Common myeloid progenitor, CD34-positive (primary cell): ENCODE measurements at regions not wholly inside any gene's neighbourhood (a gene's known extent, or its start where the extent isn't known, plus 50 kb on each side); places are given as distances from the start of the nearest gene placed in this dataset.

Experiments
- CTCF ChIA-PET: fragments of 350-600 bp; sonication (Branson Sonifier 250); formaldehyde crosslinking; loops from one replicate; lab custom pipeline; 2021; ENCODE audit warnings: antibody characterized with exemption; lab: Charles Lee
- POLR2A ChIA-PET: fragments of 350-600 bp; sonication (Branson Sonifier 250); formaldehyde crosslinking; loops from one replicate; lab custom pipeline; 2021; ENCODE audit warnings: antibody characterized with exemption; lab: Charles Lee
- DNase-seq, 3 donors: peaks; one replicate each; pipeline versions ENCODE4 v3.0.0 to v3.0.0-alpha.2; 2013
- H3K27ac ChIP-seq, 2 experiments: 1 replicate in 1 of 2; 2 replicates in 1 of 2; pipeline ENCODE4 v1.7.0; 2013; ENCODE audit warnings: inconsistent platforms in 2 of 2, low read length in 2 of 2, mild to moderate bottlenecking in 2 of 2, low read depth in 1 of 2, moderate library complexity in 1 of 2; ENCODE audit not compliant: severe bottlenecking in 2 of 2, insufficient read depth in 1 of 2, poor library complexity in 1 of 2
- H3K27me3 ChIP-seq, 5 experiments: replicated peaks in 2 of 5; 1 replicate in 3 of 5; 2 replicates in 2 of 5; pipeline versions ENCODE4 v1.6.1 to v1.7.0; 2013; ENCODE audit warnings: low read length in 4 of 5, mild to moderate bottlenecking in 2 of 5, moderate library complexity in 2 of 5, inconsistent platforms in 1 of 5; ENCODE audit not compliant: insufficient read depth in 5 of 5, control insufficient read depth in 4 of 5
- H3K36me3 ChIP-seq, 4 experiments: 1 replicate in 2 of 4; 2 replicates in 2 of 4; pipeline versions ENCODE4 v1.6.1 to v1.7.0; 2013; ENCODE audit warnings: low read length in 3 of 4, control low read depth in 1 of 4, mild to moderate bottlenecking in 1 of 4; ENCODE audit not compliant: control insufficient read depth in 4 of 4, insufficient read depth in 4 of 4
- H3K4me1 ChIP-seq, 4 experiments: 1 replicate in 3 of 4; 2 replicates in 1 of 4; pipeline versions ENCODE4 v1.6.1 to v1.7.1; 2013; ENCODE audit warnings: low read length in 3 of 4, mild to moderate bottlenecking in 3 of 4, control low read depth in 1 of 4, inconsistent platforms in 1 of 4, moderate library complexity in 1 of 4; ENCODE audit not compliant: control insufficient read depth in 4 of 4, insufficient read depth in 4 of 4; ENCODE audit errors: control extremely low read depth in 1 of 4
- H3K4me3 ChIP-seq, 7 experiments: 1 replicate in 4 of 7; 2 replicates in 3 of 7; pipeline versions ENCODE4 v1.5.1 to v1.7.0; 2013; ENCODE audit warnings: mild to moderate bottlenecking in 7 of 7, low read length in 6 of 7, moderate library complexity in 6 of 7, inconsistent platforms in 2 of 7, low read depth in 2 of 7, control low read depth in 1 of 7; ENCODE audit not compliant: insufficient read depth in 4 of 7, control insufficient read depth in 1 of 7; ENCODE audit errors: extremely low read depth in 1 of 7
- H3K9me3 ChIP-seq, 5 experiments: 1 replicate in 4 of 5; 2 replicates in 1 of 5; pipeline versions ENCODE4 v1.6.1 to v1.7.1; 2013; ENCODE audit warnings: low read length in 4 of 5, mild to moderate bottlenecking in 2 of 5, inconsistent platforms in 1 of 5, low read depth in 1 of 5, moderate library complexity in 1 of 5; ENCODE audit not compliant: control insufficient read depth in 4 of 5, insufficient read depth in 2 of 5; ENCODE audit errors: control extremely low read depth in 1 of 5
- WGBS: methylation state at CpG from one replicate; pipeline ENCODE4 v1.1.5; 2013; ENCODE audit not compliant: insufficient coverage; 5-methylcytosine and 5-hydroxymethylcytosine counted together

DNA sequence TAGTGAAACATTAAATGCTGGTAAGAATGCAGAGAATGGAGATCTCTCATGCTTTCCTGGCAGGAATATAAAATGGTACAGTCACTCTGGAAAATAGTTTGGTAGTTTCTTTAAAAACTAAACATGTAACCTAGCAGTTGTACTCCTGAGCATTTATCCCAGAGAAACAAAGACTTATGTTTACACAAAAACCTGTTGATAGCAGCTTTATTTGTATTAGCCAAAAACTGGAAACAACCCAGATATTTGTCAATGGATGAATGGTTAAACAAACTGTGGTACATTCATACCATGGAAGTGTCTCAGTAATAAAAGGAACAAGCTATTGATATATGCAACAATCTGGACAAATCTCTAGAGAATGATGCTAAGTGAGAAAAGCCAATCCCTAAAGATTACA, 81.7 kb upstream of the CTAGE1 start:
- CTCF ChIA-PET, result no interaction called here
- H3K36me3 ChIP-seq, result no peaks in the 10 kb centered on the region
- no peak overlapping the region for H3K4me3 ChIP-seq
- no peak for DNase-seq
- H3K4me1 ChIP-seq, result no peaks in the 10 kb centered on the region
- no peaks in the 10 kb centered on the region for H3K27me3 ChIP-seq
- H3K27ac ChIP-seq, result no peak overlapping the region
- POLR2A ChIA-PET, result no interaction called here
- H3K9me3 ChIP-seq, result no peaks in the 10 kb centered on the region

DNA sequence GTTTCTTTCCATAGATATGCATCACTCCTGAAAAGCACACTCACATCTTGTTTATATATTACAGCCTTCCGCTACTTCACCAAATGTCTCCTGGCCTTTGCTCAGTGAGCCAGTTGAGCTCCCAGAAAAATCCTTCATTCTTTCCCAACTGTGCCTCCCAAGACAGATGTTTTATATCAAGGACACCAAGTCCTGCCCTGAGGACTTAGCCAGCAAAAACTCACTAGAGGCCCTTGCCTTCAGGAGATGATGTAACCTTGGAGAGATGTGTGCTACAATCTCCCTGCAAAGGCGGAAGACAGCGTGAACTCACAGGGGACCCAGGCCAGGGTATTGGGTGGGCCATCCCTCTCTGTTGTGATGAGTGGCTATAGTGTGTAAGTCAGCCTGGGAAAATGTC, 86.1 kb upstream of the CTAGE1 start:
- Histone ChIP-seq H3K27ac (no peak overlapping the region), H3K9me3 (no peaks in the 10 kb centered on the region), H3K36me3 (no peaks in the 10 kb centered on the region), H3K27me3 (no peaks in the 10 kb centered on the region), H3K4me1 (no peaks in the 10 kb centered on the region), H3K4me3 (no peak overlapping the region)
- WGBS, result 92% methylated on average over 2 of the region's 3 CpGs
- ChIA-PET CTCF (no interaction called here), POLR2A (no interaction called here)
- DNase-seq, result no peak

DNA sequence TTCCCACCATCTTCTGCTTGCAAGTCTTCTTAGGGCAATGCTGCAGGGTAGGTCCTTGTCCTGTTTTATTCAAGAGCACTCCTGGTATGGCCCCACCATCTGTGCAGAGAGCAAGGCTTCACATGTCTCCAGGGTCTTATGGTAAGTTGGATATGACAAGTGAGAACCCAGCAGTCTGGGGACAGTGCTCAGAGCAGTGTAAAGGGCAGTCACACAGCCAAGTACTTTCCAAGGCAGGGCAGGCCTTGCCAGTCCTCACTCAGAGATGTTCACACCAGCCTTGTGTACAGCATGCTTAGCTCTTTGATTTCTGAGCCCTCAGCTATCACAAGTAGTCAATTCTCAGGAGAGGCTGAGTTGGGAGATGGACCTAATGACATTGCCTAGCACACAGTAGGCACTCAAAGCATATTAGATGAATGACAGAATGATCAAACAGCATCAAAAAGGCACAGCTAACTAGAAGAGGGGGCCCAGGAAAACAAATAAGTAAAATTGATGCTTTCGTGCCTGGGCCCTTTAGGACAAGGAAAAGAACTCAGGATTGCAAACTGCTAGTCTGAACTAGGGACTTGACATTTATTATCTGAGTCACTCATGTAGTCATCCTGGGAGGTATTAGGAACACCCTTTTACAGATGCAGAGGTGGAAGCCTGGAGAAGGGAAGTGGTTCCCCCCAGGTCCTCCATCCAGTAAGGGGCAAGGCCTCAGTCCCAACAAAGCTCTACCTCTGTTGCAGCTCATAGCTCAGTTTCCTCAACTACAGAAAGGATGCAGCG, 86.7 kb upstream of the CTAGE1 start:
- DNase-seq, result no peak
- Histone ChIP-seq H3K27me3 (no peaks in the 10 kb centered on the region), H3K4me1 (no peaks in the 10 kb centered on the region), H3K27ac (no peak overlapping the region), H3K4me3 (no peak overlapping the region), H3K9me3 (no peaks in the 10 kb centered on the region), H3K36me3 (no peaks in the 10 kb centered on the region)
- WGBS, result 80% methylated on average over 1 of the region's 2 CpGs
- ChIA-PET CTCF (no interaction called here), POLR2A (no interaction called here)

DNA sequence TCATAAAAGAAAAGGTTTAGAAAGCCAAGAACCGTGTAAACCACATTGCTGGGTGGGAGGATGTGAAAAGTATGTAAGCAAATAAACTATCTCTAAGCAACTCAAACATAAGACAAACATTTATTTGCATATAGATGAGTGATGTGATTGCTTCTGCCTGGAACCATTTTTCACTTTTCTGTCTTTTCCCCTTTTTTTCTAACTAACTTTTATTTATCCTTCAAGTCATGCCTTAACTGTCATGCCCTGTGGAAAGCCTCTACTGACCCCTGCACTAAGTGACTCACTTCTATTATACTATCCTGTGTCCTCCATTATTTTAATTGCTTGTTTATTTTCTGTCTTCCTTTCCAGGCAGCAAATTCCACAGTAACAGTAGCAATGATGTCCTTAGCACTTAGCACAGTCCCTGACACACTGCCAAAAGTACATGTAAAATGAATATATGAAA, 87.5 kb upstream of the CTAGE1 start:
- CTCF ChIA-PET, result no interaction called here
- Histone ChIP-seq H3K4me1 (no peaks in the 10 kb centered on the region), H3K36me3 (no peaks in the 10 kb centered on the region), H3K27ac (no peak overlapping the region), H3K9me3 (no peaks in the 10 kb centered on the region), H3K27me3 (no peaks in the 10 kb centered on the region), H3K4me3 (no peak overlapping the region)
- DNase-seq, result no peak
- WGBS, result no CpG with 5 or more reads among the region's 1 CpG
- POLR2A ChIA-PET, result no interaction called here

DNA sequence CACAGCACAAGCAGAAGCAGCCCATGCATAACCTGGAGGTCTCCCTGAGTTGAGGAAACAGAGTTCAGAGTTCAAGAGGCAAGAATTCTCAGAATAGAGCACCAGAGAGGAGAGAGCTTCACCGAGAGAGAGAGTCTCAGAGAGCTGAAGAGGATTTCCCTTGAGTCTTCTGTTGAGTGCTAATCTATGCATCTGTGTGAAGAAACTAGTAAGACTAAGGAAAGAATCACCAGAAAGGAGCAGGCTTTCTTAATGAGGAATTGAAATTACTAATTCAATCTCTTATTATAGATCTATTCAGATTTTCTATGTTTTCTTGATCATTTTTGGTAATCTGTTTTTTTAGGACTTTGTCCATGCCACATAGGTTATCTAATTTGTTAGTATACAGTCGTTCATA, 89.3 kb upstream of the CTAGE1 start:
- no peaks in the 10 kb centered on the region for H3K4me1 ChIP-seq
- H3K9me3 ChIP-seq, result no peaks in the 10 kb centered on the region
- H3K27me3 ChIP-seq, result no peaks in the 10 kb centered on the region
- ChIA-PET POLR2A (no interaction called here), CTCF (no interaction called here)
- no peak overlapping the region for H3K27ac ChIP-seq
- H3K4me3 ChIP-seq, result no peak overlapping the region
- DNase-seq, result no peak
- no peaks in the 10 kb centered on the region for H3K36me3 ChIP-seq
- WGBS, result 100% methylated on average over 1 of the region's 2 CpGs

DNA sequence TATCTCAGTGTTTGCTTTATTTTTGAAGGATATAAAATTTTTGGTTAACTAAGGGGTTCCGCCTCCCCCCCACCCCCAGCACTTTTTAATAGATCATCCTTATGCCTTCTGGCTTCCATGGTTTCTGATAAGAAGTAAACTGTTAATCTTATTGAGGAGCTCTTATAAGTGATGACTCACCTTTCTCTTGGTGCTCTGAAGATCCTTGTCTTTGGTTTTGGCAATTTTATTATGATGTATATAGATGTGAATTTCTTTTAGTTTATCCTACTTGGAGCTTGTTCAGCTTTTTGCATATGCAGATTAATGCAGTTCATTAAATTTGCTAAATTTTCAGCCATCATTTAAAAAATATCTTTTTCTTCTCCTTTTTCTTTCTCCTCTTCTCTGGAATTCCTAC, 91.7 kb upstream of the CTAGE1 start:
- no peaks in the 10 kb centered on the region for H3K27me3 ChIP-seq
- no peak overlapping the region for H3K27ac ChIP-seq
- no peak overlapping the region for H3K4me3 ChIP-seq
- DNase-seq, result no peak
- no peaks in the 10 kb centered on the region for H3K36me3 ChIP-seq
- CTCF ChIA-PET, result no interaction called here
- H3K4me1 ChIP-seq, result no peaks in the 10 kb centered on the region
- no CpG with 5 or more reads among the region's 1 CpG for WGBS
- POLR2A ChIA-PET, result no interaction called here
- no peaks in the 10 kb centered on the region for H3K9me3 ChIP-seq

DNA sequence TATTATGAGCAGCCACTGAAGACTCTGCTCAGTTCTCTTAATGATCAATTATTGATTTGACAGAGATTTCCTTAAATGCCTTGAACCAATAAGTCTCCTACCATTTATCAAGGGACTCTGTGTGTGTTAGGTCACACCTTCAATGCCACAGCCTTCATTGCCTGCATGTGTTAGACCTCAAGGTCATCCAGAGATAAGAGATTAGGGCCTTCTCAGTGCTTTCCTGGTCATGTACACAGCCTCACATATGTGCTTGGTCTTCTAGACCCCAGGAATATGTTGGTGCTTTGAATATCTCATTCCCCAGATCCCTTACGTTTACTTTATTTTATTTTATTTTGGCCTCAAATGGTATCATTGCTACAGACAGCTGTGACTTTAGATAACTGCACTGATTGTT, 93.0 kb upstream of the CTAGE1 start:
- no peak for DNase-seq
- CTCF ChIA-PET, result no interaction called here
- Histone ChIP-seq H3K4me1 (no peaks in the 10 kb centered on the region), H3K27ac (no peak overlapping the region), H3K36me3 (no peaks in the 10 kb centered on the region), H3K27me3 (no peaks in the 10 kb centered on the region), H3K4me3 (no peak overlapping the region), H3K9me3 (no peaks in the 10 kb centered on the region)
- POLR2A ChIA-PET, result no interaction called here
- WGBS, result no CpG with 5 or more reads among the region's 1 CpG
